ENCODE measurements at regions not wholly inside any gene's neighbourhood (a gene's known extent, or its start where the extent isn't known, plus 50 kb on each side); places are given as distances from the start of the nearest gene placed in this dataset.

DNA sequence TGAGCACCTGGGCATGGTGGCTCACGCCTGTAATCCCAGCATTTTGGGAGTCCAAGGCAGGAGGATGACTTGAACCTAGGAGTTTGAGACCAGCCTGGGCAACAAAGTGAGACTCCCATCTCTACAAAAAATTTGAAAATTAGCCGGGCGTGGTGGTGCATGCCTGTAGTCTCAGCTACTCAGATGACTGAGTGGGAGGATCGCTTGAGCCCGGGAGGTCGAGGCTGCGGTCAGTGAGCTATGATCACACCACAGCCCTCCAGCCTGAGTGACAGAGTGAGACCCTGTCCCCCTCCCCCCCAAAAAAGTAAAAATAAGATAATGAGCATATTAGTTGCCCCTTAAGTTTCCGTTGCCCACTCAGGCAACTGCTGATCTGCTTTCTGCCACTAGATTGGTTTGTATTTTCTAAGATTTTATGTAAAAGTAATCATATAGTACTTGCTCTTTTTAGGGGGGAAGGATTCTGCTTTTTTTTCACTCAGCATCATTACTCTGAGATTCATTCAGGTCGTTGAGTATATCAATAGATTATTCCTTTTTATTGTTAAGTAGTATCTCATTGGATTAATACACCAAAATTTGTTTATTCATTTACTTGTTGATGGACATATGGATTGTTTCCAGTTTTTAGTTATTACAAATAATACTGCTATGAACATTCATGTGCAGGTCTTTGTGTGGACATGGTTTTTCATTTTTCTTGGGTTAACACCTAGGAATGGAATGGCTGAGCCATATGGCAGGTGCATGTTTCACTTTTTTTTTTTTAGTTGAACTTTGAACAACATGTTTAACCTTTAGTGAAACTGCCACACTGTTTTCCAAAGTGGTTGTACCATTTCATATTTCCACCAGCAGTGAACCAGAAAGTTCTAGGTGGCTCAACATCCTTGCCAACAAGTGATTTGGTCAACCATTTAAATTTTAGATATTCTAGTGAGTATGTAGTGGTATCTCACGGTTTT, 75.0 kb upstream of the SPRED2 start:
- DNase-seq (ENCODE audit: low spot score) = no peak

GRCh38 chr2:65504814-65505697, 72.7 kb upstream of the SPRED2 start:
- DNase-seq (ENCODE audit: low spot score) = no peak

DNA sequence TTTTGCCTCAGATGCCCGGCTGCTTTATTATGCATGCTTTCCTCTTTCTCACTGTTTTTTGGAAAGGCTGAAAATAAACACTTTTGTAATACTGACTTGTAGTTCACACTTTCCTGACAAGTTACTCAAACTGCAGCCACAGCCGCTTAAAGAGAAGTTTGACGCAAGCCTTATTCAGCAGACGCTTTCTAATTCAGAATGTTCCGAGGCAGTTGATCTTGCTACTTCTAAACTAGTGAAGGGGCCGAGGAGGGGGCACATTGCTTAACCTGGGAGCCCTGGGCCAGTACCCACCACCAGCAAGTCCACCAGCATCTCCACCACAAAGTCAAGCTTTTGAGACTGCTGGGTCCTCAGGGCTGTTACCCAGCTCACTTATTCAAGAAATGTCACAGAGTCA, 71.8 kb upstream of the SPRED2 start:
- DNase-seq (ENCODE audit: low spot score) = no peak

- DNase-seq (ENCODE audit: low spot score) = no peak
These were observed 71.3 kb upstream of the SPRED2 start for GRCh38 chr2:65503746-65504145.

GRCh38 chr2:65501836-65502235, 69.4 kb upstream of the SPRED2 start:
- no peak for DNase-seq (ENCODE audit: low spot score)

- no peak for DNase-seq (ENCODE audit: low spot score)
These were observed 68.7 kb upstream of the SPRED2 start for GRCh38 chr2:65501074-65501473.

DNA sequence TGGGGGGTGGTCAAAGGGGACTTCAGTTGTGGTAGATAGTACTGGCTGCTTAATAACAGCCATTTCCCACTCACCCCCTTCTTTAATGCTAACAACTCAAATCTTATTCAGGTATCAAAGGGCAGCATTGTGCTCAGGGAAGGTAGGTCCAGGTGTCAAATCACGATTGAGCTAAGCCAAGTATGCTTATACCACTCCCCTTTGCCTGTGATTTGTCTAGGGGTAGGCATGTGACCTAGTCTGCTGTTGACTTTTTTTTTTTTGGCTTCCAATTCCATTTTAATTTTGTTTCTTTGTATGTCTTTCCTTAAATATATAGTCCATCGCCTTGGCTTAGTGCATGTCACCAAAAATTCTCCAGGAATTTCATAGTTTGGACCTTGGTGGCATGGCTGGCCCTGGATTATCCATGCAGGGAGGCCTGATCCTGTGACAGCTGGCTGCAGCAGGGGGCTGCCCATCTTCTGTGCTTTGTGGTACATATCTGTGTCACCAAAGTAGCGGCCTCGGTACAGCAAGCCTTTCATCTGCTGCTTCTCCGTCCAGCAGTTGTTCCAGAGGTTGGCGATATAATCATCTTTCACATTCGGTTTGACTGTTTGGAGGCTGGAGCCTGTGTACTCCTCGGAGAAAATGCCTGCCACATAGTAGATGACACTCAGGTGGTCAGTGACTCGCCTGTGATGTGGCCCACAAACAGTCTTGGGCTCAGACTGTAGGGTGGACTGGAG, 68.1 kb upstream of the SPRED2 start:
- DNase-seq (ENCODE audit: low spot score) = no peak

DNA sequence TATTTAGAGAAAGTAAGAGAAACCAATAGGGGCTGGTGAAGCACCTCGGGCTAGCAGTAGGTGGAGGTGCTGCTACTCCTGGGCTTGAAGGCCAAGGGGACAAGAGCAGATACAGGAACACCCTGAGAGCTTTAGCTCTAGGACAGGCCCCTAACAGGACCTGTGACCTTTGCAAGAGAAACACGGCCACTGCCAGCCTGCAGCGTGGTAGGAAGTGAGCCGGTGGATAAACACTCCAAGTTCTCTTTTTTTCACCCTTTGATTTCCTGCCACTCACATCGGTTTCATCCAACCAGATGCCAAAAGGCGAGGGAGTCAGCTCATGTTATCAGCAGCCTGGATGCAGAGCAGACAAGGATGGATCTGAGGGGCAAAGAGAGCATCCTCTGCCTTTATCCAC, 66.8 kb upstream of the SPRED2 start:
- no peak for DNase-seq (ENCODE audit: low spot score)

DNA sequence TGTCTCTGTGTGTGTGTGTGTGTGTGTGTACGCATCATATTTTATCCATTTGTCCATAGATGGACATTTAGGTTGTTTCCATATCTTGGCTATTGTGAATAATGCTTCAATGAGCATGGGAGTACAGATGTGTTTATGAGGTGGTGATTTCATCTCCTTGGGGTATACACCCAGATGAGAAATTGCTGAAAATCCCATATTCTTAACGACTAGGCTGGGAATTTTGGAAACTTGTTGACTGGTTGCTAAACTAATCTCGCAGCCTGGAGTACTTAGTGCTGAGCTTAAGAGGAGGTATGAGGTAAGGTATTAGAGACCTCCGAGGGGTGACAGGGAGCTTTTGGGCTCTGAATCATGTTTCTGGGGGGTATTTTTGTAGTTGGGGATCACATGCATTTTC, 66.0 kb upstream of the SPRED2 start:
- DNase-seq (ENCODE audit: low spot score) = no peak

GRCh38 chr2:65495251-65495877, 63.0 kb upstream of the SPRED2 start:
- DNase-seq (ENCODE audit: low spot score) = no peak

DNA sequence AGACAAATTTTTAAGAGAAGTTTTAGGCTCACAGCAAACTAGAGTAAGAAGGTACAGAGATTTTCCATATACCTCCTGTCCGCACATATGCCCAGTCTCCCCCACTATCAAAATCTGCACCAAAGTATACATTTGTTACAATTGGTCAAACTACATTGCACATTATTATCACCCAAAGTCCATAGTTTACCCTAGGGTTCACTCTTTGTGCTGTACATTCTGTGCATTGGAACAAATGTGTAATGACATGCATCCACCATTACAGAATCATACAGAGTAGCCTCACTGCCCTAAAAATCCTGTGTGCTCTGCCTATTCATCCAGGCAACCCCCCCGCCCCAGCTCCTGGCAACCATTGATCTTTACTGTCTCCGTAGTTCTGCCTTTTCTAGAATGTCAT, 61.7 kb upstream of the SPRED2 start:
- DNase-seq (ENCODE audit: low spot score) = no peak

DNA sequence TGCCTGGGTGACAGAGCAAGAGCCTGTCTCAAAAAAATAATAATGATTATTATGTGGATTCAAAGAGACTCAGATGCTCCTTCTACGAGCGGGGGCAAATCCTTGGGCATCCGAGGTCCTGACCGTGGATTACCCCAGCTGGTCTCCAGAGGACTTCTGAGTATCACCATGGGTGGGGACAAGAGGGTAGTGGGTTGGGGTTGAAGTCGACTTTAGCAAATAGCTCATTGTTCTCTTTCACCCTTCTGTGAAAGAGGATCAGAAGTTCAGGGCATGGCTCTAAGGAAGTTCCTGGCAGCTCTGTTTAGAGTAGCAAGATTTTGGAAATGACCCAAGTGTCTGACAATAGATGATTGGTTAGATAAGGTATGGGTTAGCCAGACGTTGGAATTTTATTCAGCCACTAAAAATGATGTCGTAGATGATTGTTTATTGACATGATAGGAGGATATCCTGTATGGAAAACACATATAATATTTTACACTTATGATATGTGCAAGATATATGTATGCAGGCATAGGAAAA, 59.0 kb upstream of the SPRED2 start:
- DNase-seq (ENCODE audit: low spot score) = no peak

- no peak for DNase-seq (ENCODE audit: low spot score)
These were observed 57.8 kb upstream of the SPRED2 start for GRCh38 chr2:65490222-65490621.

GRCh38 chr2:65489269-65489668, 56.9 kb upstream of the SPRED2 start:
- no peak for DNase-seq (ENCODE audit: low spot score)

DNA sequence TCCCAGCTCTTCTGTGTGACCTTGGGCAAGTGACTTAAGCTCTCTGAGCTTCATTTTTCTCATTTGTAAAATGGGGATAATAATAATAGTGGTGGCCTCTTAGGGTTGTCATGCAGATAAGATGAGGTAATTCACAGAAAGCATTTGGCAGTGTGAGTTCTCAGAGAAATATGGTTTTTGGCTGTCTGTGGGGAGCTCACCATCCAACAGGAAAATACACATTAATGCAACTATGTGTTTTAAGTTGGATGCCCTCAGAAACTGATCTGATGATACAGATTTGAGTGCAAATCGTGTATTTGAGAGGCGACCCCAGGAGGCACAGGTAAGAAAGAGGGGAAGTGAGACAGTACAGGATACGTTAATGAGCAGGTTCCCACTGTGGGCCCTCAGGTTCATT, 56.1 kb upstream of the SPRED2 start:
- DNase-seq (ENCODE audit: low spot score) = no peak

DNA sequence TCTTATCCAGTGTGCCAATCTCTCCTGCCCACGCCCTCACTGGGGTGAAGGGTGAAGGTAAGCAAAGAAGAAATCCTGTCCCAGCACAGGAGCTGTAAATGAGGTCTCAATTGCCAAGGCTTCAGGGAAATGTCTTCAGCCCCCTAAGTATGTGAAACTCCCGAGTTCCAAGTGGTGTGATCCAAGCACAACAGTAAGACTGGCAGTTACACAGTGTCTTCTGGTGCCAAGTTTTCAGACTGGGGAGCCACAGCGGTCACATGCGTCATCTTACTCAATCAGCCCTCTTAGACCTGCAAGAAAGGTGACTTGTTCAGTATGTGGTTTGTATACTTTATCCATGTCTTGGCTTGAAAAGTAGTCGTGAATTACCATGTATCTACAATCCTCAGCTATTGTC, 55.0 kb upstream of the SPRED2 start:
- DNase-seq (ENCODE audit: low spot score) = no peak

- DNase-seq (ENCODE audit: low spot score) = no peak
These were observed 54.4 kb upstream of the SPRED2 start for GRCh38 chr2:65486802-65487201.

DNA sequence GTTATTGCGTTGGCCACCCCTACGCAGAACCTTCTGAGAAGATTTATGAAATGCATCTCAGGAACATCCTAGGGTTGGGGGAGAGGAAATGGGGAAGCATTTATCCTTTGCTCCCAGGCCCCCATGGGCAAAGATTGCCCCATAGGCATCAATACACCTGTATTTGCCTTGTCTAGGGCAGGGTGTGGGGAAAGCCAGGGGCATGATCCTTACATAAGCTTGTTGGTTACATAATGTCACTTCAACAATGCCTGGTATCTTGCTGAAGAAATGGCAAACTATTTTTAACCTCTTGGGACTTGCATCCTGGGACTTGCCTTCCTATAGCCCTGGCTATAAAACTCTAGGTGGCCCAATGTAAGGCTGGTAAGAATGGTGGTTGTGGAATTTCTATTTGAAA, 53.9 kb upstream of the SPRED2 start:
- no peak for DNase-seq (ENCODE audit: low spot score)

- no peak for DNase-seq (ENCODE audit: low spot score)
These were observed 53.4 kb upstream of the SPRED2 start for GRCh38 chr2:65485839-65486238.

- DNase-seq (ENCODE audit: low spot score) = no peak
These were observed 51.4 kb upstream of the SPRED2 start for GRCh38 chr2:65483763-65484162.

DNA sequence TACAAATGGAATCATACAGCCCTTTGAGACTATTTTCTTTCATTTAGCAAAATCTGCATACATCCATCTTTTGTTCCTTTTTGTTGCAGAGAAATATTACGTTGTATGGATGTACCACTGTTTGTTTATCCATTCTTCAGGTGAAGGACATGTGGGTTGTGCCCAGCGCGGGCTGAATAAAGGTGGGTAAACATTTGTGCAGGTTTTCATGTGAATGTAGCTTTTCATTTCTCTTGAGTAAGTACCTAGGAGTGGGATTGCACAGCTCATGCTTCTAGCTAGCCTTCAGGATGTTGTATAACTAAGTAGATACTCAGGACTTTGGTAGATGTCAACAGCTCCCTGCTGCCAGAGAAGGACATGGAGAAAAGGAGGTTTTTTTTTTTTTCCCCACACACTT, 50.6 kb upstream of the SPRED2 start:
- no peak for DNase-seq (ENCODE audit: low spot score)
